ENCODE measurements at regions not wholly inside any gene's neighbourhood (a gene's known extent, or its start where the extent isn't known, plus 50 kb on each side); places are given as distances from the start of the nearest gene placed in this dataset.

- Histone ChIP-seq H3K27me3 (ENCODE audit: control insufficient read depth, insufficient read depth, low read length) (no peaks in the 10 kb centered on the region), H3K4me3 (replicated peaks in 1 of 4; ENCODE audit: control extremely low read depth in 1 of 4, insufficient read depth in 1 of 4, low read depth in 3 of 4, low read length in 4 of 4) (no peak overlapping the region), H3K4me2 (ENCODE audit: extremely low read depth, insufficient read depth, low read length) (no peak overlapping the region), H3K36me3 (ENCODE audit: control insufficient read depth, insufficient read depth, low read length) (no peaks in the 10 kb centered on the region), H3K79me2 (ENCODE audit: control insufficient read depth, insufficient read depth, low read length) (no peaks in the 10 kb centered on the region), H3K27ac (ENCODE audit: insufficient read depth, low read length) (no peak overlapping the region), H2AFZ (ENCODE audit: low read length) (no peak overlapping the region), H3K9ac (ENCODE audit: insufficient read depth, low read length) (no peak overlapping the region), H4K20me1 (ENCODE audit: control insufficient read depth, extremely low read depth, insufficient read depth, low read length) (no peaks in the 10 kb centered on the region), H3K4me1 (ENCODE audit: control insufficient read depth, extremely low read depth, insufficient read depth, low read length) (no peaks in the 10 kb centered on the region), H3K9me3 (ENCODE audit: control insufficient read depth, insufficient read depth, low read depth, low read length) (no peaks in the 10 kb centered on the region)
- no peak for DNase-seq (ENCODE audit: low read depth in 2 of 2)
- TF ChIP-seq EZH2 (IDR thresholded peaks at IDR 0.05; ENCODE audit: low read length, missing control alignments) (no peak), CTCF (conservative IDR thresholded peaks at IDR 0.05 in 1 of 2, IDR thresholded peaks at IDR 0.05 in 1 of 2; ENCODE audit: low read depth in 1 of 2, low read length in 2 of 2) (no peak)
Measured at GRCh38 chr7:35371221-35371620, 117.3 kb upstream of the TBX20 start.

DNA sequence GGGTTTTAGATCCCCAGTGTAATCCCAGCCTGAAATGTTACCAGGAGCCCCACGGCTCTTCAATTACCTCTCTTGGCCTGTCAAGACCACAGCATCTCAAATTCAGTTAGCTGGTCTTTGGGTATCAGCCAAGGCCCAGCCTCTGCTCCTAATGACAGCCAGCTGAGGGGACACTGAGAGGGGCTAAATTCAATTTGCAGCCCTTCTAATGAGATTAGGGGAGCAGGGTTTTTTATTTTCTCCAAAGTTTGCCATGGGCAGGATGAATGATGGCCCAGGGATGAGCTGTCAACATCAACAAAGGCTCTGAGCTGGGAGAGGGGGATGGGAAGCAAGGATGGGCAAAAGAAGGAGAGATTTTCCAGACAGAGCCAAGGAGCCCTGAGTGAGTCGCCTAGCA is 116.8 kb upstream of the TBX20 start:
- Histone ChIP-seq H3K36me3 (ENCODE audit: control insufficient read depth, insufficient read depth, low read length) (no peaks in the 10 kb centered on the region), H3K27me3 (ENCODE audit: control insufficient read depth, insufficient read depth, low read length) (no peaks in the 10 kb centered on the region), H3K4me2 (ENCODE audit: extremely low read depth, insufficient read depth, low read length) (no peak overlapping the region), H3K4me3 (replicated peaks in 1 of 4; ENCODE audit: control extremely low read depth in 1 of 4, insufficient read depth in 1 of 4, low read depth in 3 of 4, low read length in 4 of 4) (no peak overlapping the region), H3K4me1 (ENCODE audit: control insufficient read depth, extremely low read depth, insufficient read depth, low read length) (no peaks in the 10 kb centered on the region), H4K20me1 (ENCODE audit: control insufficient read depth, extremely low read depth, insufficient read depth, low read length) (no peaks in the 10 kb centered on the region), H3K9ac (ENCODE audit: insufficient read depth, low read length) (no peak overlapping the region), H3K79me2 (ENCODE audit: control insufficient read depth, insufficient read depth, low read length) (no peaks in the 10 kb centered on the region), H2AFZ (ENCODE audit: low read length) (no peak overlapping the region), H3K27ac (ENCODE audit: insufficient read depth, low read length) (no peak overlapping the region), H3K9me3 (ENCODE audit: control insufficient read depth, insufficient read depth, low read depth, low read length) (no peaks in the 10 kb centered on the region)
- no peak for DNase-seq (ENCODE audit: low read depth in 2 of 2)
- no peak for TF ChIP-seq CTCF (conservative IDR thresholded peaks at IDR 0.05 in 1 of 2, IDR thresholded peaks at IDR 0.05 in 1 of 2; ENCODE audit: low read depth in 1 of 2, low read length in 2 of 2)
- TF ChIP-seq EZH2 (IDR thresholded peaks at IDR 0.05; ENCODE audit: low read length, missing control alignments) = no peak

DNA sequence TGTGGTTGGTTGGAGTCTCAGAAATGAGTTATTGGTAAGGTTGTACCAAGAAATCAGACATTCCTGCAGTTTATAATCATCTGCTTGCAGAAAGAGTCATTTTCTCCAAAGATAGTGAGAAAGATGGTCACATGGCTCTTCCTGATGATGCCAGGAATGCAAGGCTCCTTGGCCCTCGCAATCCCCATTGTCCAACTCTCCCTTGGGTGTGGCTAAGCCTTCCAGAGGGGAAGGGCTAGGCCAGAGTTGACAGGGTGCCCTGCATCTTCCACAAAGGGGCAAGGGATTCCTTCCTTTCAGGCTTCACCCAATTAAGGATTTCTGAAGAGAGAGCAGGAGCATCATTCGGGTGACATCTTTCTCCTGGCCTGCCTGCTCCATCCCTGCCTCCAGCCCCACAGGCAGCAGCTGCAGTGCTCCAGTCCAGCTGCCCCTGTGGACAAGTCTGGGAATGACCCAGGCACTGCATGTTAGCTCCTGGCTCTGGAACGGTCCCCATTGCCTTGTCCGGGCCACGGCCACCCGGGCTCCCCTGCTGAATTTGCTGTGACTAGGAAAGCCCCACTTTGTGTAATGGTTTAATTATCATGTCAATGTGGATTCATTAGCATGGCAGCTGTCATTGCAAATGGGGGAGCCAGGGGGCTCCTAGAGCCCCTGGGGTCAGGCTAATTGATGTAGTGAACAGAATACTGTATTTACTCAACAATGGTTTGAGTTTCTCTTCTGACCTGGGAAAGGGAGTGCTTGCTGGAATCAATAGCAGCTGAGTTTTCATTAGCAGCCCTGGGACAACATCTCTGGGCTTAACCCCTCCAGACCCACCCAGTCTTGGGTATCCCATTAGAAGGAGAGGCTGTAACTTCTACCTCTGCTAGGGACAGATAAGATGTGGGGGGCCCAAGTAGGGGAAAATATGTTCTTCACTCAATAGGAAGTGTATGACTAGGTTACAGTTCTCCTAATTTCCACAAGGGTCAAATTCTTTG is 112.6 kb upstream of the TBX20 start:
- H2AFZ ChIP-seq (ENCODE audit: low read length) = no peak overlapping the region
- no peak overlapping the region for H3K9ac ChIP-seq (ENCODE audit: insufficient read depth, low read length)
- H3K4me1 ChIP-seq (ENCODE audit: control insufficient read depth, extremely low read depth, insufficient read depth, low read length) = no peaks in the 10 kb centered on the region
- H3K27me3 ChIP-seq (ENCODE audit: control insufficient read depth, insufficient read depth, low read length) = no peaks in the 10 kb centered on the region
- no peak overlapping the region for H3K27ac ChIP-seq (ENCODE audit: insufficient read depth, low read length)
- no peaks in the 10 kb centered on the region for H3K79me2 ChIP-seq (ENCODE audit: control insufficient read depth, insufficient read depth, low read length)
- H4K20me1 ChIP-seq (ENCODE audit: control insufficient read depth, extremely low read depth, insufficient read depth, low read length) = no peaks in the 10 kb centered on the region
- TF ChIP-seq CTCF (conservative IDR thresholded peaks at IDR 0.05 in 1 of 2, IDR thresholded peaks at IDR 0.05 in 1 of 2; ENCODE audit: low read depth in 1 of 2, low read length in 2 of 2) (no peak), EZH2 (IDR thresholded peaks at IDR 0.05; ENCODE audit: low read length, missing control alignments) (no peak)
- no peaks in the 10 kb centered on the region for H3K9me3 ChIP-seq (ENCODE audit: control insufficient read depth, insufficient read depth, low read depth, low read length)
- H3K36me3 ChIP-seq (ENCODE audit: control insufficient read depth, insufficient read depth, low read length) = no peaks in the 10 kb centered on the region
- no peak overlapping the region for H3K4me2 ChIP-seq (ENCODE audit: extremely low read depth, insufficient read depth, low read length)
- no peak overlapping the region for H3K4me3 ChIP-seq (replicated peaks in 1 of 4; ENCODE audit: control extremely low read depth in 1 of 4, insufficient read depth in 1 of 4, low read depth in 3 of 4, low read length in 4 of 4)
- DNase-seq (ENCODE audit: low read depth in 2 of 2) = no peak
